ENCODE measurements at regions not wholly inside any gene's neighbourhood (a gene's known extent, or its start where the extent isn't known, plus 50 kb on each side); places are given as distances from the start of the nearest gene placed in this dataset.

GRCh38 chr12:53820514-53821306 lies 68.9 kb upstream of the CISTR start:
- H2BK120ac ChIP-seq (replicated peaks; ENCODE audit: low read depth, low read length), result no peak overlapping the region
- H2AFZ ChIP-seq (ENCODE audit: low read length), result no peak overlapping the region
- no peaks in the 10 kb centered on the region for H3K79me1 ChIP-seq (ENCODE audit: low read depth, low read length)
- H3K56ac ChIP-seq (replicated peaks; ENCODE audit: insufficient read length, low read depth, low read length), result no peak overlapping the region
- H2BK5ac ChIP-seq (ENCODE audit: low read depth, low read length), result no peak overlapping the region
- FAIRE-seq (no peak), DNase-seq (ENCODE audit: low read depth in 1 of 2, low spot score in 2 of 2) (no peak)
- CTCF ChIA-PET (ENCODE audit: partially characterized antibody), result interaction anchor here (0.6 to 3.7 kb wide), 10 partner anchors 9 to 76 kb away, joined by 3 to 11 read pairs (median 3); no protein-coding TSS in a partner anchor
- H3K9ac ChIP-seq (replicated peaks in 1 of 4; ENCODE audit: extremely low read depth in 1 of 4, low read depth in 3 of 4, low read length in 3 of 4), result no peak overlapping the region
- no peak overlapping the region for H3K4me2 ChIP-seq (ENCODE audit: insufficient read depth in 1 of 2, low read depth in 2 of 2, low read length in 2 of 2)
- POLR2A ChIA-PET (ENCODE audit: partially characterized antibody), result interaction anchor here (0.8 to 1.2 kb wide), 3 partner anchors 10 to 125 kb away, joined by 3 to 4 read pairs (median 3); no protein-coding TSS in a partner anchor
- H3K36me3 ChIP-seq (ENCODE audit: control insufficient read depth in 2 of 4, insufficient read depth in 4 of 4, low read length in 3 of 4), result no peaks in the 10 kb centered on the region
- no peak overlapping the region for H3K4ac ChIP-seq (replicated peaks; ENCODE audit: insufficient read length, low read depth, low read length)
- H3K9me3 ChIP-seq (ENCODE audit: insufficient read depth in 2 of 2, low read depth in 1 of 2, low read length in 1 of 2), result no peaks in the 10 kb centered on the region
- no peak overlapping the region for H2BK15ac ChIP-seq (ENCODE audit: low read length)
- no peak overlapping the region for H3K14ac ChIP-seq (ENCODE audit: insufficient read length)
- no peak overlapping the region for H4K8ac ChIP-seq (ENCODE audit: extremely low read depth, insufficient read depth, low read length)
- no peak overlapping the region for H3K18ac ChIP-seq (ENCODE audit: extremely low read depth, low read length)
- H3K27ac ChIP-seq (ENCODE audit: low read depth, low read length), result no peak overlapping the region
- H3K23ac ChIP-seq (ENCODE audit: insufficient read length), result no peak overlapping the region
- no peak overlapping the region for H4K91ac ChIP-seq (replicated peaks; ENCODE audit: insufficient read length, low read length)
- H3K4me1 ChIP-seq (replicated peaks in 1 of 4; ENCODE audit: control insufficient read depth in 3 of 4, insufficient read depth in 4 of 4, low read length in 3 of 4), result no peaks in the 10 kb centered on the region
- H2BK12ac ChIP-seq (ENCODE audit: low read depth, low read length), result no peak overlapping the region
- H3K27me3 ChIP-seq (replicated peaks in 1 of 4; ENCODE audit: control insufficient read depth in 3 of 4, extremely low read depth in 1 of 4, insufficient read depth in 3 of 4, low read length in 3 of 4), result no peaks in the 10 kb centered on the region; a peak in 1 of 7 replicates
- H3K4me3 ChIP-seq (ENCODE audit: extremely low read depth in 1 of 4, insufficient read depth in 2 of 4, low read depth in 3 of 4, low read length in 4 of 4), result no peak overlapping the region
- no peak overlapping the region for H2BK20ac ChIP-seq (ENCODE audit: low read length)
- H3K23me2 ChIP-seq (ENCODE audit: low read depth, low read length), result no peaks in the 10 kb centered on the region
- no peak overlapping the region for H2AK5ac ChIP-seq (ENCODE audit: low read depth, low read length)
- no peaks in the 10 kb centered on the region for H3K79me2 ChIP-seq (ENCODE audit: control insufficient read depth in 1 of 2, insufficient read depth in 2 of 2, low read length in 2 of 2)
- WGBS, 2 experiments (ENCODE audit: extremely low coverage in 1 of 2, insufficient coverage in 1 of 2, insufficient read length in 1 of 2, insufficient replicate concordance in 2 of 2, low coverage in 1 of 2, low lambda C conversion rate in 2 of 2, missing lambda C conversion rate in 1 of 2), result 86% methylated on average over 3 of the region's 3 CpGs; no CpG with 5 or more reads in 1 of the 2 experiments
- no peaks in the 10 kb centered on the region for H4K20me1 ChIP-seq (replicated peaks in 1 of 2; ENCODE audit: control insufficient read depth in 1 of 2, insufficient read depth in 2 of 2, low read length in 2 of 2)
- H4K5ac ChIP-seq (ENCODE audit: insufficient read length, low read depth, low read length), result no peak overlapping the region
- TF ChIP-seq BACH1 (IDR thresholded peaks at IDR 0.05; ENCODE audit: low read length), result no peak
- TF ChIP-seq BRCA1 (IDR thresholded peaks at IDR 0.05; ENCODE audit: low read depth, low read length), result no peak
- no peak for TF ChIP-seq FOSL1 (IDR thresholded peaks at IDR 0.05; ENCODE audit: insufficient read depth, low read depth, low read length)
- TF ChIP-seq, protein P1, sequence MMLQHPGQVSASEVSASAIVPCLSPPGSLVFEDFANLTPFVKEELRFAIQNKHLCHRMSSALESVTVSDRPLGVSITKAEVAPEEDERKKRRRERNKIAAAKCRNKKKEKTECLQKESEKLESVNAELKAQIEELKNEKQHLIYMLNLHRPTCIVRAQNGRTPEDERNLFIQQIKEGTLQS (IDR thresholded peaks at IDR 0.05; ENCODE audit: insufficient read depth, low read depth, low read length), result no peak

Data from H1 (cell line).